GM19023 (cell line): ENCODE measurements at regions not wholly inside any gene's neighbourhood (a gene's known extent, or its start where the extent isn't known, plus 50 kb on each side); places are given as distances from the start of the nearest gene placed in this dataset.

Experiments used
- ATAC-seq: cut with Tn5 transposase; IDR thresholded peaks from one replicate; pipeline ENCODE4 v1.9.1; 2021; ENCODE audit warnings: mild to moderate bottlenecking, moderate library complexity; ENCODE audit not compliant: unreplicated experiment

- no peak for ATAC-seq
These were observed 236.5 kb upstream of the CDH4 start for GRCh38 chr20:61015602-61016001.

GRCh38 chr20:61019322-61019721 is 232.7 kb upstream of the CDH4 start:
- ATAC-seq = no peak

- no peak for ATAC-seq
These were observed 228.4 kb upstream of the CDH4 start for GRCh38 chr20:61023612-61024011.

- ATAC-seq = no peak
These were observed 227.7 kb upstream of the CDH4 start for GRCh38 chr20:61024390-61024789.

GRCh38 chr20:61025536-61025935 is 226.5 kb upstream of the CDH4 start:
- ATAC-seq = no peak

GRCh38 chr20:61026173-61026572 is 225.9 kb upstream of the CDH4 start:
- ATAC-seq = no peak

- ATAC-seq = no peak
These were observed 225.3 kb upstream of the CDH4 start for GRCh38 chr20:61026731-61027130.

- ATAC-seq = no peak
These were observed 224.8 kb upstream of the CDH4 start for GRCh38 chr20:61027218-61027617.

- ATAC-seq = no peak
These were observed 221.9 kb upstream of the CDH4 start for GRCh38 chr20:61030130-61030529.

- no peak for ATAC-seq
These were observed 220.8 kb upstream of the CDH4 start for GRCh38 chr20:61031101-61031830.

GRCh38 chr20:61037498-61037897 is 214.6 kb upstream of the CDH4 start:
- no peak for ATAC-seq

GRCh38 chr20:61041481-61041880 is 210.6 kb upstream of the CDH4 start:
- ATAC-seq = no peak

- no peak for ATAC-seq
These were observed 209.3 kb upstream of the CDH4 start for GRCh38 chr20:61042506-61043385.

GRCh38 chr20:61043681-61044080 is 208.4 kb upstream of the CDH4 start:
- ATAC-seq = no peak

GRCh38 chr20:61044499-61044898 is 207.6 kb upstream of the CDH4 start:
- ATAC-seq = no peak

GRCh38 chr20:61045091-61045490 is 207.0 kb upstream of the CDH4 start:
- ATAC-seq = no peak

- ATAC-seq = no peak
These were observed 206.0 kb upstream of the CDH4 start for GRCh38 chr20:61045876-61046585.

GRCh38 chr20:61046721-61047351 is 205.2 kb upstream of the CDH4 start:
- ATAC-seq = no peak

- no peak for ATAC-seq
These were observed 204.5 kb upstream of the CDH4 start for GRCh38 chr20:61047515-61047914.

- ATAC-seq = no peak
These were observed 203.8 kb upstream of the CDH4 start for GRCh38 chr20:61048302-61048701.

- no peak for ATAC-seq
These were observed 202.4 kb upstream of the CDH4 start for GRCh38 chr20:61049684-61050083.
